NCI-H146 (cell line): ENCODE measurements at regions not wholly inside any gene's neighbourhood (a gene's known extent, or its start where the extent isn't known, plus 50 kb on each side); places are given as distances from the start of the nearest gene placed in this dataset.
"Not testable (repeated sequence)": the region's sequence is repeated elsewhere in the genome, so short reads cannot be mapped to it uniquely, and the experiment has no call there.

ENCODE experiments used
- DNase-seq: peaks from one replicate; lab custom pipeline; 2025; lab: John Stamatoyannopoulos, UW

DNA sequence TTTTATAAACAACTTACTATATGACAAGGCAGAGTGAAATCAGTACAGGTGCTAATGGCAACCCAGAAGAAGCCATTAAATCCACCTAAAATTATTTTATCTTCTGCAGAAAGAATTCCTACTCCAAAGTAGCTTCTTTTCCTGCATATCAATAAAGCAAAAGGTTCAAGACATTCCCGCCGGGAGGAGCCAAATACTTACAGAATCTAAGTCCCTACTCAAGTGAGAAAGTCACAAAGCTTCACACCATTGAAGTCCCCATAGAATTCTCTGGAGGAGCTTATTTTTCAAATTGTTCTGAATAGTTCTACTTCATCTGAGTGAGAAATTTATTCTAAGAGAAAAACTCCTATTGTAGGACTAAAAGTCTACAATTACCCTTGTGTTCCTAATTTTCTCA, 233.7 kb upstream of the HNRNPA3 start:
- no peak for DNase-seq

DNA sequence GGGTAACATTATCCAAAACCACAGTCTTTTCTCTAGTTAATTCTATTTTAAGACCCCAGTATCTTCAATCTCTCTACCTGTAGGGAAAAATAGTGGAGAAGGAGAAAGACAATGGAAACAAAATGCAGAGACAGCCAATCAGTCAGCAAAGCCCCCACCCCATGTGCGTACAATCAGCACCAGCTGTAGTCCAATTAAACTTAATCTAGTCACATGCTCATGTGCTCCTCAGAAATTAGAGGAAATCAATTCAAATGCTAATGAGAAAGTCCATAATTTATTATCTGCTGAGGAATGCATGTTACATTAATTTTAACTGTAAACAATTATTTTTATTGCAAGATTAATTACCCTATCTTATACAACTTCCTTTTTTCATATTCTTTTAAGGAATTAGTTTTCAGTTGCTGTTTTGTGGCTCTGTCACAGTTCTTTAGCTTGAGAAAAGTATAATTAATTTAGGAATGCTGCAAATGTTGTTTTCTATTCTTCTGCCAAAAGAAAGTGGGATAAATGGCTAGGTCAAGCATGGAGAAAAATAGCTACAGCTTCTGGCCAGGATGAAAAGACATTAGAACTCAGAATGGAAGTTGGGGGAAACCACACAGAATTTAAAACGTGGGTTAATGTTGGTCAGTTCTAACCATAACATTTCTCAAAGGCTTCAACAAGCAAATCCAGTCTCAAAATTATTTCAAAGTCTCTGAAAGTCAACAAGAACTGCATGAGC, 232.4 kb upstream of the HNRNPA3 start:
- no peak for DNase-seq

DNA sequence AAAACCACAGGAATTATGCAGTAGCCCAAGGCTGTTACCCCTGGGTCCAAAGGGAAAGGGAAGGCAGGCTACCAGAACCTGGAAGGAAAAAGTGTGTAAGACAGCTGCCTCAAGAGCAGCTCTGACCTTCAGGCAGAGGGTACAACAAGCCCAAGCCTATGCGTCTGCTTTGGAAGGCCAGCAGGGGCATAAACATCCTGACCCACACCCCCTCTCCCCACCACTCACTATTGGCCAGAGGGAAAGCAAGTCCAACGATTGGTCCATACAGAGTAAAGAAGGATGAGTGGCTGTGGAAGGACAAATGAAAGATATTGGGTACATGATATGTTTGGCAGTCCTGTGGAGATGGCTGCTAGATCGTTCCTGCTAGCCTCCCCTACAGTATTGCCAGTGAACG, 227.6 kb upstream of the HNRNPA3 start:
- DNase-seq: no peak

DNA sequence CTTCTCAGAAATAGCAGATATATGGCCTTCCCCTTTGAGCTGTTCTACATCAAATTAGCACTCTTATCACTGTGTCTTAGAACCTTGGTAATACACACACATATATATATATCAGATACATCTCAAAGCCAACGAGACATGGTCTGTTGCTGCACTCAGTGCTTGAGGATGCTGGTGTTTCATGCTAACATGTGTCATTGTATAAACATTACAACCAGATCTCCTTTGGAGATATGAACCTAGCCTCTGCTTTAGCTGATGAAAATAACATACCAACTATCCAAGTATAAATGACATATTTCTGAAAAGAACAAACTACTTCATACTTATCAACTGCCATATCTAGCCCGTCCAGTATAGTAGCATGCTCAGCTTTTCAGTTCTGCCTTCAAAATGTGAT, 226.7 kb upstream of the HNRNPA3 start:
- no peak for DNase-seq

DNA sequence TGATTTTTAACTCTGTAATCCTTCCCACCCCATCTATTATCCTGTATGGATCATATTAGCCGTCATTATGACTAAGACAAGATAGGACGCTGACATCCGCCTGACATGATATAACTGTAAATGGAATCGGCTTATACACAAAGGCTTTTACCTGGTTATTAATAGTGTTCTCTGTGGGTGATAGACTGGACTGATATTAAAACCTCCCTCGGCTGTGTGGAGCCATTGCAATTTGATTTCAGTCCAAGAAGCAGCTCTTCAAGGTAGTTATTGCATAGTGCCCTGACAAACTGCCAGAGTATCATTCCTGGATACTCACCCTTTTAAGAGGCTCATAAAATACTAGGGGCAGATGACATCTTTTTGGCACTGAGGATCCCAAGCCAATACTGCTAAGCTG, 226.1 kb upstream of the HNRNPA3 start:
- DNase-seq: no peak

DNA sequence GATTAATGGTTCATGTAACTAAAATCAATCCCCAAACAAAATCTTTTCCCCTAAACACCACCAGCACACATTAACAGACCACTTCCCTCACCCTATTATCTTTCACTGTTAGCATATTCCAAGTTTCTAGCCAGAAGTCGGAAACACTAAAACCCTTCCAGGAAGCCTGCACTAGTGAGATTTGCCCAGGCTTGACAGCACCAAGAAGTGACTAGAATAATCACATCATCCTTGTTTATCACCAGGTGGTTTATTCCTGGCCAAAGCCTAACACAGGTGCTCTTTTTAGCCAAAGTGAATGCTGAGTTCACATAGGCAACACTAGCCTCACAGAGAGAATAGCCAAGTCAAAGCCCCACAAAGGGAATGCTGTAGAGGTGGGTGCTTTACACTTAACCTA, 221.2 kb upstream of the HNRNPA3 start:
- no peak for DNase-seq

DNA sequence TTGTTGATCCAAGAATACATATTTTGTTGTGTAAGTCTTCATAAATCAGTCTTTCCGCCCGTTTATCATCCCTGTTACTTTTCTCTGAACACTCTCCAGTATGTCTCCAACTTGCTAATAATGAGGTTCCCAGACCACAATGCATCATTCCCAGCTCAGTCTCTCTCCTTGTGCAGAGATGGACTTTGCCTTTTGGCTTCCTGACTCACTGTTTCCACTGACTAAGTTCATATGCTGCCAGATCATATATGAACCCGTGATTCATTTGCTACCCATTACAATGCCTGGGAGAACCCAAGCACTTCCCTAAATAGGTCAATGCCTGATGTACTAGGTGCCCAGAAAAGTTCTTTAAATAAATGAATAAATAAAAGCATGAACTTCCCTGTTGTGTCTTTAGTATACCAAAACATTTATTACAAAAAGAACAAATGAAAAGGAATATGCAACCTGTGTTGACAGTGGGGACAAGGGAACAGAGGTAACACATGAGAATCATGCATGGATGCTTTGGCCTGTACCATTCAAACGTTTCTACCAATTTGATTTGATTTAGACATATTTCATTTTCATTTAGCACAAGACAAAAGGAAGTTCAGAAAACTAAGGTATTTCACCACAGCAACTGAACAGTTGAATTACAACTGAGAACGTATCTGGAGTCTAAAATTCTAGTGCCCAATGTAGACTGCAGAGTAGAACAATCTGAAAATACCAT, 215.4 kb upstream of the HNRNPA3 start:
- DNase-seq: no peak

DNA sequence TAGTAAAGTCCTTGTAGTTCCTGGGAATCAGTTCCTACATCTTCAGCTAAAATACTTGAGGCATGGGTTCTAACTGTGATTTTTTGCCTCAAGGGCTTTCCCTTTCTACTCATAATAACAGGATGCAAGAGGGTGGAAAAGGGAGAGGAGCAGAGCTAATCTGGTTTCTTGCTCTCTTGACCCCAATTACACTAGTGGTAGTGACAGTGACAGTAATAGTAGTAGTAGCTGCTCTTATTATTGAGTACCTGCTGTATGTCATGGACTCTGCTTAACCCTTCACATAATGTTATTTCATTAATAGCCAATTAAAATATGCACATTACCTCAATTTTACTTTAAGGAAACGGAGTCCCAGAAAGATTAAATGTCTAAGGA, 214.8 kb upstream of the HNRNPA3 start:
- no peak for DNase-seq

DNA sequence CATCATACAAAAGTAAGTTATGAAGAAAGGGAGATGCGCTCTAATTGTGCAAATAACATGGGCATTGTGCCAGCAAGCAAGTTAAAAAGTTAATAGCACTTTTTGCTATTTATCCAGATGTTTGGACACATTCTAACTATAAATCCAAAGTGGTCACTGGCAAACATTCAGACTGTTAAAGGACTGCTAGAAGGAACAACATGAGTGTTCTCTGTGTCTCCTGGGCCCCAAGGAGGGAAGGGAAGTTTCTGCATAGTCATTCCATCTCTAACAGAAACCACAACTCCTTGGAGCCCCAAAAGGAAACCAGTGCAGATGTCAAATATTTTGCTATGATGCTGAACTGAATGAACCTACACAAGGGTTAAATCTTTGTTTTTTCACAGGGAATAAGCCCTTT, 213.3 kb upstream of the HNRNPA3 start:
- no peak for DNase-seq

DNA sequence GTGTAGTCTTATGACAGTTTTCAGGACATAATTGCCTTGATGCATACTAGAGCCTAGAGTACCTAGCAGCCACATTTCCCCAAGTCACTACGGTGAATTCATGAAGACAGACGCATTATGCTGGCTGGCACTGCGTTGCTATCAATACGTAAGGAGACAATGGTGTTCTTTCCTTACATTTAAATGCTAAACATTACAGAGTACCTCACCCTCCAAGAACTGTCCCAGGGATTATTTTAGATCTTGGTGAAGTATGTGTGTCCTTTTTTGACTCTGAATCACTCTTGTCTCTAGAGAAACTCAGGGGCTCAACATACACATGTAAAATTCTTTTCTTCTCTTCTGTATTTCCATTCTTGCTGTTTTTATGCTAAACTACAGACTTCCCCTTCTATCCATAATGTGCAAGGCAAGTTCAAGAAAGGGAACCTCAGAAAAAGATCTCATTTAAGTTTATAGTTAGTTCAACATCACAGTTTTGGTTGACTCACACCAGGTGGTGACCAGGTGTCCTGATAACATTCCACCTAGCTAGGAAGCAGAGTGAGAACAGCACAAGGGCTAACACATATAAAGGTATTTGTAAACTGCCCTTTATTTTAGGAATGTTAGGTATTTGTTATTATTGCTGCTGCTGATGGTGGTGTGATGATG, 212.4 kb upstream of the HNRNPA3 start:
- no peak for DNase-seq

DNA sequence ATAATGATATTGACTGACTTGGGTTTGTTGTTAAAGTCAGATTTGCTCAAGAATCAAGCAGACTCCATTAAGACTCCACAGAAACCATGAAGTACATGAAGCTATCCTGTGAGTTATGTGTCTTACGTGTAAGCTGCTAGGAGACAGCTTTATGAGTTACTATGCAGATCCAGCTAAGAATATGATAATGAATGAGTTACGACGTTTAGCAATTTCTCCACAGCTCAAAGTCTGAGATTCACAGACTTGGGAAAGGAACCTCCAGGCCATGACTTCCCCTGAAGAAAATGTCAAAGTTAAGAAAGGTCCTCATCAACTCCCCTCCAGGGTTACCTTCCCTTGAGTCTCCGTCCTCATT, 211.9 kb upstream of the HNRNPA3 start:
- no peak for DNase-seq

DNA sequence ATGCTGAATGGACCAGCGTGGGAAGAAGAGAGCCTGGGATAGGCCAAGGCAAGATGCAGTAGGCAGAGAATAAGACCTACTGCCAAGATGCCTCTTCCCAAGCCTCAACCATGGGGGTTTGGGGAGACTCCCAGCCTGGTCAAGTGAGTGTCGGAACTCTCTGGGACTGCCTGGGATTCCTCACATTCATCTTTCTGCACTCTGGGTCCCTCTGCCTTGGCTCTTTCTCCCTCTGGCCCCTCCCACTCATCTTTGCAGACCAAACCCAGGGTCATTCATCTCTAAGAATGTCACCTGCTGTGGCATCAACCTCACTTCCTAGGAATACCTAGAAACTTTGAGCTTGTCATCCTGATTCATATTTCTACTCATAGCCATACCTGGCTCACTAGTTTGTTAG, 211.3 kb upstream of the HNRNPA3 start:
- DNase-seq: no peak

DNA sequence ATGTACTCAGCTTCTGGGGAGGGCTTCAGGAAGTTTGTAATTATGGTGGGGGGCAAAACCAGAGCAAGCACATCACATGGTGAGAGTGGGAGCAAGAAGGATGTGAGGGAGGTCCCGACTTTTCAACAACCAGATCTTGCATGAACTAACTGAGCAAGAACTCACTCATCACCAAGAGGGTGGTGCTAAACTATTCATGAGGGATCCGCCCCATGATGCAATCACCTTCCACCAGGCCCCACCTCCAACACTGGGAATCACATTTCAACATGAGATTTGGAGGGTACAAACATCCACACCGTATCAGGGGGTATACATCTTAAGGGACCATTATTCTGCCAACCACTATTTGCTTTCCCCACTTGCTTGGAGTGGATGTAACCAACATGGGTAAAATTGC, 209.6 kb upstream of the HNRNPA3 start:
- no peak for DNase-seq

DNA sequence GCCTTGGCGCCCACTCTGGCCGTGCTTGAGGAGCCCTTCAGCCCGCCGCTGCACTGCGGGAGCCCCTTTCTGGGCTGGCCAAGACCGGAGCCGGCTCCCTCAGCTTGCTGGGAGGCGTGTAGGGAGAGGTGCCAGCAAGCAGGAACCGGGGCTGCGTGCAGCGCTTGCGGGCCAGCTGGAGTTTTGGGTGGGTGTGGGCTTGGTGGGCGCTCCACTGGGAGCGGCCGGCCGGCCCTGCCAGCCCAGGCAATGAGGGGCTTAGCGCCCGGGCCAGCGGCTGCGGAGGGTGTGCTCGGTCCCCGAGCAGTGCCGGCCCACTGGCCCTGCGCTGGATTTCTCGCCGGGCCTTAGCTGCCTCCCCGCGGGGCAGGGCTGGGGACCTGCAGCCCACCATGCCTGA, 204.9 kb upstream of the HNRNPA3 start:
- DNase-seq: not testable (repeated sequence)

DNA sequence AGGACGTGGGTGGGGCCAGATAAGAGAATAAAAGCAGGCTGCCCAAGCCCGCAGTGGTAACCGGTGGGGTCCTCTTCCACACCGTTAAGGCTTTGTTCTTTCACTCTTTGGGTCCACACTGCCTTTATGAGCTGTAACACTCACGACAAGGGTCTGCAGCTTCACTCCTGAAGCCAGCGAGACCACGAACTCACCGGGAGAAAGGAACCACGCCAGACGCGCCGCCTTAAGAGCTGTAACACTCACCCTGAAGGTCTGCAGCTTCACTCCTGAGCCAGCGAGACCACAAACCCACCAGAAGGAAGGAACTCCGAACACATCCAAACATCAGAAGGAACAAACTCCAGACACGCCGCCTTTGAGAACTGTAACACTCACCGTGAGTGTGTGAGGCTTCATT, 203.9 kb upstream of the HNRNPA3 start:
- DNase-seq: not testable (repeated sequence)

DNA sequence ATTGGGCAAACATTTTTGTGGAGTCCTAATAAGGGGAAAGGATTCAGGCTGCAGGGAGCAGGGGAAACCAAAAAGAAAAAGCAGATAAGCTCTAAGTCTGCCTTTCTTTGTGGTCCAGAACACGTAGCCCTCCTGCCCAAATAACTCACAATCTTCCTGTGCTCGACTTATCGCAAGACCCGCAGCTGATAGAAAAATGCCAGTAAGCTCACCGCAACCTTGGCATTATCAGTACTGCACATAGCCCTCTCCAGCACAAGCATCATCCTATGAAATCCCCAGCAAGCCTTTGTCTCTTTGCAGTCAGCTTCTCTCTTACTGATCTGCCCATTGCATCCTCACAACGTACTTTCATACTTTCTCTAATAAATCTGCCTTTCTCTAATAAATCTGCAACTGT, 202.4 kb upstream of the HNRNPA3 start:
- no peak for DNase-seq

DNA sequence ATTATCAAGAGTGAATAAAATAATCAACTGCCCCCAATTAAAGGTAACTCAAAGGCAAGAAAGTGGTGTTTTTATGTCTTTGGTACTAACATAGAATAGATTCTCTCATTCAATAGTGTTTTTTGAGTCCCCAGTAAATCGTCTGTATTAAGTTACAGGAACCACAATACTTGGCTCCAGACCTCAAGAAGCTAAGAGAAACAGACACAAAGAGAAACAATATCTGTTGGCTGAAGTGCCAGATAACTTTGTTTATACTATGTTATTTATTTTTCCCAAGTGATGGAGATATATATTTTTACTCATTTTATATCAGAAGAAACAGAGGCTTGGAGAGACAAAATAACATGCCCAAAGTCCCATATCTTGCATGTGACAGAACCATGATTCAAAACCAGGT, 201.7 kb upstream of the HNRNPA3 start:
- no peak for DNase-seq

DNA sequence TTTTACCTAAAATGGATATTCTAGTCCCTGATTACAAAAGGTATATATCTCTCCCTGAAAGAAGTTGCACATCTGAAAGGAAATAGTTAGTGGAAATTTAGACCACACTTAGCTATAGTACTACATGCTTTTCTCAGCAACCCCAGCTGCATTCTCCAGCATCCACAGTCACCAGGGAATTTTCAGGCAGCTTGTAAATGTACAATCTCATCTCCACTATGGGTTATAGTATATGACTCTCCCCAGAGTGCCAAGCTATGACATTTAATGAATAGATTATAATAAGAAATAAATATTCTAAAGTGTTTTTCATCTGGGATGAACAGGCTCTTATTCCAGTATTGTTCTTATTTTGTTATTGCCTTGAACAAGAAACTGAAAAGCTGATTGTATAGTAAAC, 197.6 kb upstream of the HNRNPA3 start:
- DNase-seq: no peak

DNA sequence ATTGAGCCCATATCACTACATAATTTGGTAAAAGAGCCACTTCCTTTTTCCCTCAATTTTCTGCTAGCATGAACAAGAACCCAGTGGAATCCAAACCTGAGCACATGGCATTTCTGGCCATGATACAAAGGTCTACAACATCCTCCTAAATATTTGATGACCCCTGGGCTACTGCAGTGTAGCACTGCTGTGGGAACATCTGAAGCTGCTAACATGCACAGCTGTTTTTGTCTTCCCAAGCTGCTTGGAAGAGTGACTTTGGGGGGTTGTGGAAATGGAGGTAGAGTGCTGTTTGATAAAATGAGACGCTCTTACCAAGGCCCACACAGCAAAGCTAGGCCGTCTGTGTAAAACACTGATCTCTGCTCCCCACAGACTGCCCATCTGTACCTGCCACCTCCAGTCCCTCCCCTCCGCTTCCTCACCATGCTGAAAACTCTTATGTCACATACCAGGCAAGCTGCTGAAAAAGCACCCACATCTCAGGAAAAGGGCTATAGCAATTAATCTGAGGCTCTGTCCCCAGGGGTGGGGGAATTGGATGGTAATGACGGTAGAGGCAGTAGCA, 197.2 kb upstream of the HNRNPA3 start:
- no peak for DNase-seq

DNA sequence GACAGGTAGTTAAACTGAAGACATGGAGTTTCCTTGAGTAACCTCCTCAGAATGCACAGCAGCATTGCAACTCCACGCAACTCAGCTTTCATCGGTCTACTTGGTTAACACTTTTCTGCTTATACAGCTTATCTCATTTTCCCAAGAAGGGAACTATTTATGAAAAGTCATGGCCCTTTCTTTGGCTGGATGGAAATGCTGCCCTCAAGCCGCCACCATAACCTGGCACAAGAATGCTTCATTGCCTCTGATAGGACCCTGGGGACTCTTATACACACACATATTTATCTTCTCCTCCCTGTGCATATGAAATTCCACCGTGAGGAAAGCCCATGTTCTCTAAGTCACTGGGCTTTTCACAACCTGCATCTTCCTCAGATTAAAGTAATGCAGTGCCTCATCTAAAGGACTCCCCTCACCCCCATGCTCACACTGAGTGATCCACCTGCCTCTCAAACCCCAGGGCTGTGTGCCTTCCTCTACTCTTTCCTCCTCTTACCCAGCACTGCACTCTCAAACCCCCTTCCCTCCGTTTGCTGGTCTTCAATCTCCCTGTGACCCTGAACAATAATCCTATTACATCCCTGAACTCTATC, 192.0 kb upstream of the HNRNPA3 start:
- no peak for DNase-seq

DNA sequence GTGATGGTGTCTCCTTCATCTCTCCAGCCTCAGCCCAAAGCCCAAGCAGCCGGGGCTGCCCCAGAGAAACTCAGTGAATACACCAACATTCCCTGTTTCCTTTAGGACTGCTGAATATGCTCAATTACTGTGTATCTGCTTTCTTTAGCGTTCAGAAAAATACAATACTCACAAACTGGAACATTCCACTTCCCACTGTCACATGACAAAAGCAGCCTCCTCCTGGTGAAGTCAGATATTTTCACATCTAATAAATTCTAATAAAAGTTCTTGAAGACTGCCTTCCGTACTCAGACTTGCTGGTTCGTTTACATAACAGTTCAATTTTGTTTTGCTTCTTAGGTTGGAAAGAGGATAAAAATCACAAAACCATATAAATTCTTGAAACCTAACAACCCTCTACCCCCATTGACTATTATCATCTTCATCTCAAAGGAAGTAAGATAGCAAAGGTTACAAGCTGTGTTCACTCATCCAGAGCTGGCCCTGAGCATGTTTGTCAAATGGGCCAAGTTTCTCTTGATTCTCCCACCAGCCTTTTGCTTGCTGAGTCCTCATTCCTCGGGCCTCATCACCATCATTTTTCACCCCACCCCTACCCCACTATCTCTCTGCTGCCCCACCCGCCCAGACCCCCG, 190.8 kb upstream of the HNRNPA3 start:
- DNase-seq: no peak

DNA sequence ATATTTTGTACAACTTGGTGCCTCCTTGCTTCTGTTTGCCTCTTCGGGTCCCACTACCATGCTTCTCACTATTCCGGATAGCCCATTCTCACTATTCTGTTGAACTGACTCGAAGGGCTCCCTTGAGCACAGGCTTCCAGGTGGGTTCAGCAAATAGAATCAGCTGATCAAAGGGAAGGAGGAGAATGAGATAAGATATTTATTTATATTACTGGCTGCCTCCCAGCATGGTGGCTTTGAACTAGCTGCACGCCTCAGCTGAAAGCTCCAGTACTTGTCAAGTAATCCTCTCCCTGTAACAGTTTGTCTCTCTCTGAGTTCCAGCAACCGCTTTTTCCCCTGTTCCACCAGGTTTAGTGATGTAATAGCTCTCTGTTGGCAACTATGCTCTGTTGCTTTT, 187.8 kb upstream of the HNRNPA3 start:
- peak; percentile 90 for DNase-seq
